Panc1 (cell line): ENCODE measurements at regions not wholly inside any gene's neighbourhood (a gene's known extent, or its start where the extent isn't known, plus 50 kb on each side); places are given as distances from the start of the nearest gene placed in this dataset.

ENCODE experiments used
- ATAC-seq: fragments of 200-7000 bp; cut with Tn5 transposase; 2 replicates; pipeline ENCODE4 v1.9.1; 2020; ENCODE audit warnings: mild to moderate bottlenecking, moderate library complexity
- BruUV-seq: library from RNA; stranded (reverse); fragments of 400-500 nt; replicated peaks from 2 replicates; lab custom pipeline; 2021; lab: Mats Ljungman, UMichigan
- CTCF ChIA-PET: fragments of 300-600 bp; sonication (Branson Sonifier 250); formaldehyde crosslinking; loops from one replicate; lab custom pipeline; 2022; ENCODE audit warnings: antibody characterized with exemption; lab: Charles Lee
- POLR2A ChIA-PET: fragments of 300-600 bp; sonication (Branson Sonifier 250); formaldehyde crosslinking; loops from one replicate; lab custom pipeline; 2022; ENCODE audit warnings: antibody characterized with exemption; lab: Charles Lee
- DNase-seq: peaks from one replicate; pipeline ENCODE4 v3.0.0-alpha.2; 2010; ENCODE audit warnings: low read depth, low spot score
- H3K27ac ChIP-seq: 2 replicates; pipeline ENCODE4 v1.5.1; 2011; ENCODE audit warnings: mild to moderate bottlenecking, low read length, inconsistent platforms
- H3K27me3 ChIP-seq: fragments of 200-500 bp; sonication (Bioruptor generic); 2 replicates; pipeline ENCODE4 v1.6.0; 2014; ENCODE audit warnings: low read length, inconsistent platforms; ENCODE audit not compliant: control insufficient read depth, insufficient read depth
- H3K36me3 ChIP-seq: fragments of 200-500 bp; sonication (Bioruptor generic); 2 replicates; pipeline ENCODE4 v1.5.1; 2014; ENCODE audit warnings: inconsistent platforms, mild to moderate bottlenecking, low read length, moderate library complexity; ENCODE audit not compliant: control insufficient read depth, insufficient read depth
- H3K4me1 ChIP-seq: 2 replicates; pipeline ENCODE4 v1.5.1; 2011; ENCODE audit warnings: inconsistent platforms, mild to moderate bottlenecking, low read length, moderate library complexity; ENCODE audit not compliant: control insufficient read depth, insufficient read depth
- H3K4me3 ChIP-seq, 2 experiments: 2 replicates each; pipeline ENCODE4 v1.5.1; 2011 to 2012; ENCODE audit warnings: low read depth in 2 of 2, low read length in 2 of 2, mild to moderate bottlenecking in 2 of 2, inconsistent platforms in 1 of 2, moderate library complexity in 1 of 2
- H3K9me3 ChIP-seq: fragments of 200-500 bp; sonication (Bioruptor generic); 2 replicates; pipeline ENCODE4 v1.5.1; 2014; ENCODE audit warnings: low read depth, mild to moderate bottlenecking, inconsistent platforms, low read length, moderate library complexity; ENCODE audit not compliant: control insufficient read depth, insufficient read depth
- CTCF ChIP-seq: fragments of 450-650 bp; IDR thresholded peaks from 2 replicates; pipeline ENCODE4 v1.5.1; 2017; ENCODE audit warnings: mild to moderate bottlenecking
- POLR2AphosphoS5 ChIP-seq: IDR thresholded peaks from 2 replicates; pipeline ENCODE4 v1.6.1; 2012; ENCODE audit warnings: mild to moderate bottlenecking, low read depth, low read length, moderate library complexity
- REST ChIP-seq, 2 experiments: IDR thresholded peaks; 2 replicates each; pipeline ENCODE4 v1.6.1; 2011 to 2012; ENCODE audit warnings: low read depth in 2 of 2, control low read depth in 1 of 2, low read length in 1 of 2, mild to moderate bottlenecking in 1 of 2, moderate library complexity in 1 of 2; ENCODE audit not compliant: insufficient read depth in 1 of 2
- SIN3A ChIP-seq: IDR thresholded peaks from 2 replicates; pipeline ENCODE4 v1.6.1; 2012; ENCODE audit warnings: low read depth, mild to moderate bottlenecking, low read length, moderate library complexity, borderline replicate concordance; ENCODE audit not compliant: insufficient read depth
- TCF7L2 ChIP-seq: IDR thresholded peaks from 2 replicates; pipeline ENCODE4 v1.6.1; 2011; ENCODE audit warnings: mild to moderate bottlenecking, low read depth, low read length, inconsistent platforms
- in situ Hi-C: cut with HindIII; loops from 2 replicates; pipeline ENCODE4 v1.10.0; 2016; ENCODE audit warnings: low sequenced_read_pairs, low pct_unique_long_range_greater_than_20kb
- intact Hi-C: fragments of 100-400 bp; cut with micrococcal nuclease; formaldehyde crosslinking; loops from one replicate; pipeline ENCODE4 v1.10.0; 2022; ENCODE audit not compliant: unreplicated experiment

DNA sequence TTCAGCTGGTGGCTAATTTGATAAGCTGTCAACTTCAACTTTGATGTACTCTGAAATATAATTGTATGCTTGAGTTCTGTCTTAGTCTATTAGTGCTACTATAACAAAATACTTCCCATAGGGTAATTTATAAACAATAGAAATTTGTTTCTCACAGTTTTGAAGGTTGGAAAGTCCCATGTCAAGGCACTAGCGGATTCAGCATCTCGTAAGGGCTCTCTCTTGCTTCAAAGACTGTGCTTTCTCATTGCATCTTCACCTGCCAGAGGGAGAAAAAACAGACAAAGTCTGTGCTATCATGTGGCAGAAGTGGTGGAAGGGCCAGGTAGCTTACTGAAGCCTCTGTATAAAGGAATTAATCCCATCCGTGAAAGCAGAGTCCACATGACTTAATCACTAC, 409.2 kb downstream of the CDH7 start:
- H3K4me1 ChIP-seq, result no peaks in the 10 kb centered on the region
- no peaks in the 10 kb centered on the region for H3K9me3 ChIP-seq
- in situ Hi-C loops, result no loop called here
- H3K27ac ChIP-seq, result no peak overlapping the region
- ATAC-seq (no peak), DNase-seq (no peak)
- POLR2A ChIA-PET, result no interaction called here
- intact Hi-C loops, result no loop called here
- TF ChIP-seq REST (IDR thresholded peaks at IDR 0.05; ENCODE audit: insufficient read depth in 1 of 2, low read depth in 2 of 2, low read length in 1 of 2) (no peak), CTCF (no peak), TCF7L2 (no peak), SIN3A (no peak), POLR2AphosphoS5 (no peak)
- no peak overlapping the region for H3K4me3 ChIP-seq
- CTCF ChIA-PET, result no interaction called here
- no peaks in the 10 kb centered on the region for H3K36me3 ChIP-seq
- no TSS peak for BruUV-seq
- H3K27me3 ChIP-seq, result no peaks in the 10 kb centered on the region

DNA sequence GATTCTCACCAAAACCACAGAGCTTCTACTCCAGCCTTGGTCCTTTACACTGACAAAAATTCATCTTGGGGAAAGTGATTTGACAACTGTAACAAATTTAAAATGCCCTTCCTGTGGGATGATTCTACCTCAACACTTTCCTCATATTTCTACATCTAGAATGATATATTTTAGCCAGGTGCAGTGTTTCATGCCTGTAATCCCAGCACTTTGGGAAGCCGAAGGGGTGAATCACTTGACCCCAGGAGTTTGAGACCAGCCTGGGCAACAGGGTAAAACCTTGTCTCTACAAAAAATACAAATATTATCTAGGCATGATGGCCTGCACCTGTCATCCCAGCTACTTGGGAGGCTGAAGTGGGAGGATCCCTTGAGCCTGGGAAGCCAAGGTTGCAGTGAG, 408.6 kb downstream of the CDH7 start:
- Histone ChIP-seq H3K27ac (no peak overlapping the region), H3K27me3 (no peaks in the 10 kb centered on the region), H3K4me1 (no peaks in the 10 kb centered on the region), H3K4me3 (no peak overlapping the region), H3K9me3 (no peaks in the 10 kb centered on the region), H3K36me3 (no peaks in the 10 kb centered on the region)
- DNase-seq (no peak), ATAC-seq (no peak)
- ChIA-PET POLR2A (no interaction called here), CTCF (interaction anchor here (0.6 kb wide), 1 partner anchor 29 kb away, joined by 3 read pairs; no protein-coding TSS in a partner anchor)
- in situ Hi-C loops, result no loop called here
- no peak for TF ChIP-seq REST (IDR thresholded peaks at IDR 0.05; ENCODE audit: insufficient read depth in 1 of 2, low read depth in 2 of 2, low read length in 1 of 2)
- no peak for TF ChIP-seq SIN3A
- no peak for TF ChIP-seq CTCF
- TF ChIP-seq POLR2AphosphoS5, result no peak
- TF ChIP-seq TCF7L2, result no peak
- intact Hi-C loops, result no loop called here
- no TSS peak for BruUV-seq
